ENCODE measurements at regions not wholly inside any gene's neighbourhood (a gene's known extent, or its start where the extent isn't known, plus 50 kb on each side); places are given as distances from the start of the nearest gene placed in this dataset.
A peak's percentile ranks its signal among the peaks of the same experiment; 100 is the strongest.

GRCh38 chr10:52566471-52567246, 205.9 kb downstream of the MBL2 start (continued):
- TF ChIP-seq CTCF (conservative IDR thresholded peaks at IDR 0.05; ENCODE audit: low read depth, low read length) (peak; percentile 89), CEBPB (IDR thresholded peaks at IDR 0.05; ENCODE audit: low read depth, low read length) (no peak)

DNA sequence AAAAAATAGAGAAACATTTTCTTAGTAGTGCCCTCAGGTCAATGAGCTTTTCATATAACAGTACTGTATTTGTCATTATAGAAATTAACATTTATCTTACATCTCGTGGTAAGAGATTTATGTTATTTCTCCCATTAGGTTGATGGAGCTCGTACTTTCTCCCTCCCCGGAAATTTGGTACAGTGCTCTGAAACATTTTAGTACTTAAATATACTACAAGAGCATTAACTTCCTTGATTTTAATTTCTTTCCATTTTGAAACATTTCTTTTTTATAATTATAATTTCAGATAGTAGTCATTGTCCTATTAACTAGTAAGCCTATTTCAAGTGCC, 205.4 kb downstream of the MBL2 start:
- Histone ChIP-seq H3K79me1 (ENCODE audit: low read depth in 1 of 2, low read length in 2 of 2) (no peaks in the 10 kb centered on the region), H3K27me3 (ENCODE audit: control insufficient read depth, insufficient read depth, low read length) (no peaks in the 10 kb centered on the region), H3K23ac (ENCODE audit: low read depth, low read length) (no peak overlapping the region), H3K9me3 (ENCODE audit: control insufficient read depth, insufficient read depth, low read length) (no peaks in the 10 kb centered on the region), H4K91ac (ENCODE audit: insufficient read depth, low read depth, low read length) (no peak overlapping the region), H3K4me2 (ENCODE audit: low read depth, low read length) (no peak overlapping the region), H3K9me1 (ENCODE audit: insufficient read depth, low read length) (no peaks in the 10 kb centered on the region), H3K36me3 (ENCODE audit: control insufficient read depth, insufficient read depth, low read length) (no peaks in the 10 kb centered on the region), H4K8ac (ENCODE audit: low read depth in 2 of 2, low read length in 2 of 2) (no peak overlapping the region), H3K27ac (ENCODE audit: insufficient read depth, low read length) (no peak overlapping the region), H4K20me1 (ENCODE audit: insufficient read depth, low read length) (no peaks in the 10 kb centered on the region), H4K5ac (ENCODE audit: low read depth, low read length) (no peak overlapping the region), H2AK9ac (replicated peaks; ENCODE audit: low read depth, low read length, poor library complexity) (no peak overlapping the region), H2AK5ac (ENCODE audit: low read depth, low read length) (no peak overlapping the region), H2BK5ac (ENCODE audit: low read depth, low read length, poor library complexity, severe bottlenecking) (no peak overlapping the region), H3K9ac (ENCODE audit: low read depth, low read length) (no peak overlapping the region), H3K56ac (ENCODE audit: extremely low read depth, insufficient read depth, low read length) (no peak overlapping the region), H2BK120ac (ENCODE audit: low read depth, low read length) (no peak overlapping the region), H2BK20ac (ENCODE audit: low read depth, low read length) (no peak overlapping the region), H3K4ac (ENCODE audit: low read depth, low read length) (no peak overlapping the region), H2AFZ (replicated peaks; ENCODE audit: low read length, poor library complexity) (no peak overlapping the region), H2BK15ac (ENCODE audit: low read depth, low read length) (no peak overlapping the region), H3K18ac (ENCODE audit: low read depth, low read length) (no peak overlapping the region), H3K14ac (replicated peaks; ENCODE audit: low read depth, low read length) (no peak overlapping the region), H3K4me1 (ENCODE audit: control insufficient read depth, insufficient read depth, low read length) (peaks cover 3% of the 10 kb centered on the region), H3K4me3 (ENCODE audit: insufficient read depth, low read depth, low read length) (no peak overlapping the region)
- dilution Hi-C loops (cut with HindIII; ENCODE audit: low sequenced_read_pairs, unreplicated experiment) (no loop called here), intact Hi-C loops (cut with micrococcal nuclease) (loop anchor here (1.0 kb wide), 3 partner anchors 78 to 259 kb away; partner anchors contain the start of gene DKK1), in situ Hi-C loops (cut with MboI; ENCODE audit: low sequenced_read_pairs) (loop anchor here (5.0 kb wide), 2 partner anchors 75 to 255 kb away; partner anchors contain the start of gene DKK1)
- no peak for ATAC-seq (ENCODE audit: low read depth)
- ChIA-PET POLR2A (ENCODE audit: unreplicated experiment) (interaction anchor here (0.6 kb wide), 1 partner anchor 253 kb away, joined by 4 read pairs; no protein-coding TSS in a partner anchor), CTCF (interaction anchor here (0.6 to 3.4 kb wide), 11 partner anchors 11 to 1464 kb away, joined by 3 to 25 read pairs (median 5); partner anchors contain the start of gene DKK1)
- no CpG with 5 or more reads among the region's 3 CpGs for WGBS, 2 experiments (ENCODE audit: extremely low coverage in 2 of 2, insufficient read length in 1 of 2)
- no peak for DNase-seq
- no TSS peak for BruUV-seq (replicated peaks)
- TF ChIP-seq NFE2L2 (IDR thresholded peaks at IDR 0.05; ENCODE audit: low read depth, low read length) (no peak), MXI1 (IDR thresholded peaks at IDR 0.05; ENCODE audit: borderline replicate concordance, low read depth, low read length) (no peak), BHLHE40 (IDR thresholded peaks at IDR 0.05; ENCODE audit: low read depth, low read length) (no peak), RCOR1 (IDR thresholded peaks at IDR 0.05; ENCODE audit: insufficient replicate concordance, low read length) (no peak), CEBPB (IDR thresholded peaks at IDR 0.05; ENCODE audit: low read depth, low read length) (no peak), MAFK (IDR thresholded peaks at IDR 0.05; ENCODE audit: low read depth, low read length) (no peak), MAZ (IDR thresholded peaks at IDR 0.05; ENCODE audit: borderline replicate concordance, low read depth, low read length) (no peak), FOS (IDR thresholded peaks at IDR 0.05; ENCODE audit: low read depth, low read length) (no peak), RFX5 (IDR thresholded peaks at IDR 0.05; ENCODE audit: low read depth, low read length) (no peak), ELK1 (IDR thresholded peaks at IDR 0.05; ENCODE audit: borderline replicate concordance, low read depth, low read length) (no peak), POLR2A (IDR thresholded peaks at IDR 0.05; ENCODE audit: low read depth, low read length) (no peak), SMC3 (IDR thresholded peaks at IDR 0.05; ENCODE audit: low read depth, low read length) (no peak), RAD21 (IDR thresholded peaks at IDR 0.05; ENCODE audit: low read length) (no peak)

All from IMR-90 (cell line).